ENCODE measurements at regions not wholly inside any gene's neighbourhood (a gene's known extent, or its start where the extent isn't known, plus 50 kb on each side); places are given as distances from the start of the nearest gene placed in this dataset.

- TF ChIP-seq, protein P1, sequence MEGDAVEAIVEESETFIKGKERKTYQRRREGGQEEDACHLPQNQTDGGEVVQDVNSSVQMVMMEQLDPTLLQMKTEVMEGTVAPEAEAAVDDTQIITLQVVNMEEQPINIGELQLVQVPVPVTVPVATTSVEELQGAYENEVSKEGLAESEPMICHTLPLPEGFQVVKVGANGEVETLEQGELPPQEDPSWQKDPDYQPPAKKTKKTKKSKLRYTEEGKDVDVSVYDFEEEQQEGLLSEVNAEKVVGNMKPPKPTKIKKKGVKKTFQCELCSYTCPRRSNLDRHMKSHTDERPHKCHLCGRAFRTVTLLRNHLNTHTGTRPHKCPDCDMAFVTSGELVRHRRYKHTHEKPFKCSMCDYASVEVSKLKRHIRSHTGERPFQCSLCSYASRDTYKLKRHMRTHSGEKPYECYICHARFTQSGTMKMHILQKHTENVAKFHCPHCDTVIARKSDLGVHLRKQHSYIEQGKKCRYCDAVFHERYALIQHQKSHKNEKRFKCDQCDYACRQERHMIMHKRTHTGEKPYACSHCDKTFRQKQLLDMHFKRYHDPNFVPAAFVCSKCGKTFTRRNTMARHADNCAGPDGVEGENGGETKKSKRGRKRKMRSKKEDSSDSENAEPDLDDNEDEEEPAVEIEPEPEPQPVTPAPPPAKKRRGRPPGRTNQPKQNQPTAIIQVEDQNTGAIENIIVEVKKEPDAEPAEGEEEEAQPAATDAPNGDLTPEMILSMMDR (IDR thresholded peaks at IDR 0.05; ENCODE audit: partially characterized antibody, unreplicated experiment) = no peak
These were observed 223.5 kb upstream of the IGFBP7 start for GRCh38 chr4:57333684-57334083.

DNA sequence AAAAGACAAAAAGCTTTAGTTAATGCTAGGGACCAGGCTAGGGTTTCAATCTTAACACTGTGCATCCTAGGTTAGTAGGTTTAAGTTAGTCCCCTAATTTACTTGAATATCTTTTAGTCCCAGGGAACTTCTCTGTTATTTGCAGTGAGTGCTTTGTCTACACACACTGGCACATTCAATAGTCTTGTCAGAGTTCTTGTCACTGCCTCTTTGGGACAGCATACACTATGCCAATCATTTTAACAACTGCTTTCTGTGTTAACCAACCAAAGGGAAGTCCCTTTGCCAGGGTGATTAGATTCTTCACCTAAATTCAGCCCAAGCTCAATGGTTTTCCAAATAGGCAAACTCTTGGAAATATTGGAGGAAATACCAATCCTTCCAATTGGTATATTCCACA, 221.8 kb upstream of the IGFBP7 start:
- H3K9me3 Mint-ChIP-seq (ENCODE audit: unreplicated experiment) = peaks cover 2% of the 10 kb centered on the region
- H3K4me1 Mint-ChIP-seq (ENCODE audit: low read depth, unreplicated experiment) = no peaks in the 10 kb centered on the region
- no peaks in the 10 kb centered on the region for H3K27me3 Mint-ChIP-seq (ENCODE audit: unreplicated experiment)
- no peaks in the 10 kb centered on the region for H3K36me3 Mint-ChIP-seq (ENCODE audit: unreplicated experiment)
- no peak for DNase-seq
- H3K27ac Mint-ChIP-seq (ENCODE audit: unreplicated experiment) = no peak overlapping the region
- H3K4me3 Mint-ChIP-seq (ENCODE audit: unreplicated experiment) = no peak overlapping the region
- TF ChIP-seq, protein P1 (IDR thresholded peaks at IDR 0.05; ENCODE audit: partially characterized antibody, unreplicated experiment) = no peak

More at GRCh38 chr4:57333684-57334083, 223.5 kb upstream of the IGFBP7 start:
- H3K4me1 Mint-ChIP-seq (ENCODE audit: low read depth, unreplicated experiment) = no peaks in the 10 kb centered on the region
- DNase-seq = no peak
- H3K9me3 Mint-ChIP-seq (ENCODE audit: unreplicated experiment) = no peaks in the 10 kb centered on the region
- no peak overlapping the region for H3K27ac Mint-ChIP-seq (ENCODE audit: unreplicated experiment)
- H3K36me3 Mint-ChIP-seq (ENCODE audit: unreplicated experiment) = no peaks in the 10 kb centered on the region
- H3K27me3 Mint-ChIP-seq (ENCODE audit: unreplicated experiment) = no peaks in the 10 kb centered on the region
- H3K4me3 Mint-ChIP-seq (ENCODE audit: unreplicated experiment) = no peak overlapping the region

DNA sequence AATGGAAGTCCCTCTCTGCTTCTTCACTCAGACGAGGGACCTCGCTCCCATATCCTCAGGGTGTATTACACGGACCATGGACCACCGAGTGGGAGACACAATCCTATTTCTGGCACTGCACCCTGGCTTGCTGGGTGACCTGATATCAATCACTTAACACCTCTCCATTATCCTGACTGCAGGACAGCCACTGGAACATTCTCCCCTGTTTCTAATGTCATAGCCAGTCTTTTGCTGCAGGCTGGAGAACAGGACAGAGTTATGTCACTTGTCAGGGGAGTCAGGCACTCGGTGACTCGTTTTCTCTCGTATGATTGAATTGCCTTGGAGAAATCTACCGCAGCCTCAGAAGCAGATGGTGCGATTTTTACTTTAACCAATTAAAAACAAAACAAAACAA, 219.1 kb upstream of the IGFBP7 start:
- H3K27me3 Mint-ChIP-seq (ENCODE audit: unreplicated experiment) = no peaks in the 10 kb centered on the region
- TF ChIP-seq, protein P1 (IDR thresholded peaks at IDR 0.05; ENCODE audit: partially characterized antibody, unreplicated experiment) = no peak
- no peak overlapping the region for H3K27ac Mint-ChIP-seq (ENCODE audit: unreplicated experiment)
- no peak overlapping the region for H3K4me3 Mint-ChIP-seq (ENCODE audit: unreplicated experiment)
- DNase-seq = no peak
- H3K36me3 Mint-ChIP-seq (ENCODE audit: unreplicated experiment) = no peaks in the 10 kb centered on the region
- peaks cover 4% of the 10 kb centered on the region for H3K9me3 Mint-ChIP-seq (ENCODE audit: unreplicated experiment)
- H3K4me1 Mint-ChIP-seq (ENCODE audit: low read depth, unreplicated experiment) = no peaks in the 10 kb centered on the region

GRCh38 chr4:57324673-57325307, 214.6 kb upstream of the IGFBP7 start:
- no peak for DNase-seq
- Mint-ChIP-seq H3K4me3 (ENCODE audit: unreplicated experiment) (no peak overlapping the region), H3K36me3 (ENCODE audit: unreplicated experiment) (no peaks in the 10 kb centered on the region), H3K27ac (ENCODE audit: unreplicated experiment) (no peak overlapping the region), H3K27me3 (ENCODE audit: unreplicated experiment) (no peaks in the 10 kb centered on the region), H3K4me1 (ENCODE audit: low read depth, unreplicated experiment) (no peaks in the 10 kb centered on the region), H3K9me3 (ENCODE audit: unreplicated experiment) (peaks cover 7% of the 10 kb centered on the region)
- TF ChIP-seq, protein P1 (IDR thresholded peaks at IDR 0.05; ENCODE audit: partially characterized antibody, unreplicated experiment) = no peak

DNA sequence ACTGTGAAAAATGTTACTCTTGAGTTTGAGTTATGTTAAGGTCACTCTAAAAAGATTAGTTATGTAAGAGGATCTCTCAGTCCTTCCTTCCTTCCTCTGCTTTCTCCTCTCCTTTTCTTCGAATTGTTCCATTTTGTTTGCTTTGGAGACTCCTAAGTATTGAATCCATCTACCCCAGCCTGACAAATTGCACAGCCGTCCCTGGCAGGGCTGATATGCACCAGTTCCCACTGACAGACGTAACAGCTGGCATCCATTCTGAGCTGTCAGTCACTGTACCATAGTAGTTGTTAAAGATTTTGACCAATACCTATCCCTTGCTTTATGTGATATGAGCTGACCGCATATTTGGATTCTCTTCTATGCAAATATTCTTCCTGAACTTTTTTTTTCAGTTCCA, 210.7 kb upstream of the IGFBP7 start:
- H3K27ac Mint-ChIP-seq (ENCODE audit: unreplicated experiment) = no peak overlapping the region
- TF ChIP-seq, protein P1 (IDR thresholded peaks at IDR 0.05; ENCODE audit: partially characterized antibody, unreplicated experiment) = no peak
- no peaks in the 10 kb centered on the region for H3K36me3 Mint-ChIP-seq (ENCODE audit: unreplicated experiment)
- DNase-seq = no peak
- H3K4me3 Mint-ChIP-seq (ENCODE audit: unreplicated experiment) = no peak overlapping the region
- H3K9me3 Mint-ChIP-seq (ENCODE audit: unreplicated experiment) = peaks cover 2% of the 10 kb centered on the region
- no peaks in the 10 kb centered on the region for H3K27me3 Mint-ChIP-seq (ENCODE audit: unreplicated experiment)
- H3K4me1 Mint-ChIP-seq (ENCODE audit: low read depth, unreplicated experiment) = no peaks in the 10 kb centered on the region
